Muscle of leg (tissue), 3 donors: ENCODE measurements at regions not wholly inside any gene's neighbourhood (a gene's known extent, or its start where the extent isn't known, plus 50 kb on each side); places are given as distances from the start of the nearest gene placed in this dataset.

Experiments used
- DNase-seq: peaks from one replicate; pipeline ENCODE4 v3.0.0; 2013
- H3K27ac ChIP-seq: one replicate; pipeline ENCODE4 v1.5.1; 2013; ENCODE audit warnings: mild to moderate bottlenecking, low read length, control low read depth
- H3K27me3 ChIP-seq: one replicate; pipeline ENCODE4 v1.6.1; 2013; ENCODE audit warnings: low read length; ENCODE audit not compliant: control insufficient read depth, insufficient read depth
- H3K36me3 ChIP-seq: one replicate; pipeline ENCODE4 v1.6.1; 2013; ENCODE audit warnings: low read length; ENCODE audit not compliant: control insufficient read depth, insufficient read depth
- H3K4me1 ChIP-seq: one replicate; pipeline ENCODE4 v1.6.1; 2013; ENCODE audit warnings: low read length; ENCODE audit not compliant: control insufficient read depth, insufficient read depth
- H3K4me3 ChIP-seq: one replicate; pipeline ENCODE4 v1.5.1; 2013; ENCODE audit warnings: low read length, control low read depth
- H3K9me3 ChIP-seq: replicated peaks from 2 replicates; pipeline ENCODE4 v1.6.1; 2013; ENCODE audit warnings: low read depth, low read length; ENCODE audit not compliant: control insufficient read depth
- WGBS: methylation state at CpG from one replicate; pipeline ENCODE4 v1.1.5; 2013; ENCODE audit warnings: missing lambda C conversion rate; ENCODE audit not compliant: insufficient coverage; 5-methylcytosine and 5-hydroxymethylcytosine counted together

DNA sequence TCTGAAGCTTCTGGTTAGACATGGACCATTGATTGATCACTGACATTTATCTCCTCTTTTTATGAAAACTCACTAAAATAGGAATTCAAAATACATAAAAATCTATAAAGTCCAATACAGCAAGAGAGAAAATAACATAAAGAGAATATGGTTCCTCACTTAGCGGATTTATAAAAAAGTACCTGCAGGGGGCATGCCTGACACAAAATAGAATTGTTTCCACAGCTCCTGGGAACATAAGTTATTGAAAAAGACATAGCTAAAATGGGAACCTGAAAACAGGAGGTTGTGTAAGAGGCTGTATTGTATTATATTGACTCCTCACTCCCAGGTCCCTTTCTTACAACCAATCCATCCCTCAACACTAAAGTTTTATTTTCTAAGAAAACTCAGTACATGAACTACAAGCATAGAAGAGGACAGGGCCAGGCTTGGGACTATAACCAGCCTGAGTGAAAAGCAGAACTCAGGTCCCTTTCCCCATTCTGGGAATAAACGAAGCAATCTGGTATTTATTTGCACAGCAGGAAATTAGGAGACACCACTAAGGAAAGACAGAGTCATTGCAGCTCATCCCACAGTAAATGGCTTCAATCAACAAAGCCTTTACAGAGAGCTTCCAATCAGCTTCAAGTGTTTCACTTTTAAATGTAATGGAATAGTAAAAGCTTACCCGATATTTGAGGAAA is 121.1 kb upstream of the NDST4 start:
- no peak overlapping the region for H3K4me3 ChIP-seq
- 0% methylated on average over 1 of the region's 3 CpGs for WGBS
- H3K36me3 ChIP-seq: no peaks in the 10 kb centered on the region
- no peak overlapping the region for H3K27ac ChIP-seq
- peak; percentile 20 for DNase-seq
- no peaks in the 10 kb centered on the region for H3K9me3 ChIP-seq
- H3K4me1 ChIP-seq: no peaks in the 10 kb centered on the region
- no peaks in the 10 kb centered on the region for H3K27me3 ChIP-seq

GRCh38 chr4:115233600-115233999 is 120.2 kb upstream of the NDST4 start:
- no peaks in the 10 kb centered on the region for H3K9me3 ChIP-seq
- no peaks in the 10 kb centered on the region for H3K4me1 ChIP-seq

DNA sequence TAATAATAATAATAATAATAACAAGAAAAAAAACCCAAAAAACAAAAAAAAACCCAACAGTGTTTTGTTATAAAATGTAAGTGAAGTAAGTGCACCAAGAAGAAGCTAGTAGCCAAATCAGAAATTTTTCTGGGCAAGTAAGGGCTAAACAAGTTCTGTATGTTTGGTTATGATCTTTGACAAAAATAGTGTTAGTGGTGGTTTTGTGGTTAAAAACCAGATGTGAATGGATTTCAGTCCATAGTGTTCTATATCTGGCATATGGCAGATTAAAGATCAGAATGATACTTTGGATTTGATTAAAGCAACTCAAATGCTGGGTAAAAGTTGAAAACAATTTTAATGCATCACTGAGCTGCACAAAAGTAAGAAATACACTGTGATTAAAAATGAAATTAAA is 116.5 kb upstream of the NDST4 start:
- Histone ChIP-seq H3K36me3 (no peaks in the 10 kb centered on the region), H3K9me3 (no peaks in the 10 kb centered on the region), H3K4me1 (no peaks in the 10 kb centered on the region), H3K4me3 (no peak overlapping the region), H3K27ac (no peak overlapping the region), H3K27me3 (no peaks in the 10 kb centered on the region)
- DNase-seq: no peak

More at GRCh38 chr4:115233600-115233999, 120.2 kb upstream of the NDST4 start:
- no peaks in the 10 kb centered on the region for H3K36me3 ChIP-seq
- no peak overlapping the region for H3K4me3 ChIP-seq
- DNase-seq: no peak
- no CpG with 5 or more reads among the region's 2 CpGs for WGBS
- no peaks in the 10 kb centered on the region for H3K27me3 ChIP-seq
- no peak overlapping the region for H3K27ac ChIP-seq

DNA sequence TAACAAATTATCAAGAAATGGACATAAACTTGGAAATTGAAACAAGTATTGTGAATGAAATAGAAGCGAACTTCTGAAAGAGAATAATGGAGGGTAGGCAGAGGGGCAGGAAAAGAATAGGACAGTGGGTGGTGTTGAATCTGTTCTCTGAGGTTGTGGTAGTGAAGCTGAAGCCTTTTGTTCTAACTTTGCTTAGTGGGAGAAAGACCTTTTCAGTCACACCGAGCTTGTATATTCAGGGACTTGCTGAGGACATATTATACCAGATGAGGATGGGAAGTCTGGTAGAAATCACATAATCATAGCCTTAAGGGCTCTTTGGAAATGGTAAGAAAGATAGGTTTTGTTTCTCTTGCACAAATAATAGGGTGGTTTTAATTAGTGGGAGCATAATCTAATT is 115.4 kb upstream of the NDST4 start:
- H3K36me3 ChIP-seq: no peaks in the 10 kb centered on the region
- no peak overlapping the region for H3K4me3 ChIP-seq
- no peaks in the 10 kb centered on the region for H3K4me1 ChIP-seq
- H3K27me3 ChIP-seq: no peaks in the 10 kb centered on the region
- H3K27ac ChIP-seq: no peak overlapping the region
- no peak for DNase-seq
- no peaks in the 10 kb centered on the region for H3K9me3 ChIP-seq
- 91% methylated on average over 1 of the region's 2 CpGs for WGBS

GRCh38 chr4:115222061-115222460 is 108.6 kb upstream of the NDST4 start:
- no peaks in the 10 kb centered on the region for H3K27me3 ChIP-seq

GRCh38 chr4:115219862-115220261 is 106.4 kb upstream of the NDST4 start:
- Histone ChIP-seq H3K9me3 (no peaks in the 10 kb centered on the region), H3K27ac (no peak overlapping the region), H3K4me1 (no peaks in the 10 kb centered on the region), H3K27me3 (no peaks in the 10 kb centered on the region), H3K4me3 (no peak overlapping the region), H3K36me3 (no peaks in the 10 kb centered on the region)
- 100% methylated on average over 1 of the region's 1 CpG for WGBS
- DNase-seq: no peak

More at GRCh38 chr4:115222061-115222460, 108.6 kb upstream of the NDST4 start:
- Histone ChIP-seq H3K36me3 (no peaks in the 10 kb centered on the region), H3K27ac (no peak overlapping the region), H3K9me3 (no peaks in the 10 kb centered on the region), H3K4me3 (no peak overlapping the region), H3K4me1 (no peaks in the 10 kb centered on the region)
- WGBS: no CpG with 5 or more reads among the region's 4 CpGs
- no peak for DNase-seq

DNA sequence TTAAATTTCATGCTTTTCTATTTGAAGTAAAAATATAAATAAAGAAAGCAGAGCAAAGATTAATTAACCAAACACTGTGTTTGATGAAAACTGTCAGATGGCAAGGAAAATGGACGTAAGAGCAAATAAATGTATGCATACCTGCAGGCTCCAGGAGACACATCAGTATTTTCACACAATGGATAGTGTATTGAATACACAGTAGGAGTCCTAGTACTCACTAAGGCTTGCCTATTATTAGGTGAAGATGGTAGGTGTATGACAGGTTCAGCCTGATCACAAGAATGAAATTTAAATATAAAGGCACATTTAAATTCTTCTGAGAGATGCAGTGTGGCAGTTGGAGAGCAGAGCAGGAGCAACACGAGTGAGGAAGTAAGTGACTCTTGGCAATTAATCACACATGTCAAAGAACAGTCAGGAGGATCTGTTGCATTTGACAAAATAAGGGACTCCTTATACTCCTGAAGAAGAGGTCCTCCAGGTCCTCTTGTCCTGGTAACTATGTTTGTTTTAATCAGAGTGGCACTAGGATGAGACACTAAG is 106.0 kb upstream of the NDST4 start:
- no CpG with 5 or more reads among the region's 2 CpGs for WGBS
- Histone ChIP-seq H3K4me1 (no peaks in the 10 kb centered on the region), H3K27me3 (no peaks in the 10 kb centered on the region), H3K4me3 (no peak overlapping the region), H3K9me3 (no peaks in the 10 kb centered on the region), H3K36me3 (no peaks in the 10 kb centered on the region), H3K27ac (no peak overlapping the region)
- no peak for DNase-seq

- no CpG with 5 or more reads among the region's 3 CpGs for WGBS
- Histone ChIP-seq H3K9me3 (no peaks in the 10 kb centered on the region), H3K36me3 (no peaks in the 10 kb centered on the region), H3K4me1 (no peaks in the 10 kb centered on the region), H3K27me3 (no peaks in the 10 kb centered on the region), H3K4me3 (no peak overlapping the region), H3K27ac (no peak overlapping the region)
- DNase-seq: no peak
Measured at GRCh38 chr4:115215935-115216334, 102.5 kb upstream of the NDST4 start.

- no peak overlapping the region for H3K4me3 ChIP-seq
- H3K27ac ChIP-seq: no peak overlapping the region
- DNase-seq: no peak
- no CpG with 5 or more reads among the region's 3 CpGs for WGBS
- no peaks in the 10 kb centered on the region for H3K36me3 ChIP-seq
- no peaks in the 10 kb centered on the region for H3K27me3 ChIP-seq
- H3K4me1 ChIP-seq: no peaks in the 10 kb centered on the region
- no peaks in the 10 kb centered on the region for H3K9me3 ChIP-seq
Measured at GRCh38 chr4:115213716-115214115, 100.3 kb upstream of the NDST4 start.

- no peaks in the 10 kb centered on the region for H3K27me3 ChIP-seq
- no peaks in the 10 kb centered on the region for H3K9me3 ChIP-seq
- no peak overlapping the region for H3K4me3 ChIP-seq
- no peak overlapping the region for H3K27ac ChIP-seq
- 37% methylated on average over 3 of the region's 3 CpGs for WGBS
- H3K36me3 ChIP-seq: no peaks in the 10 kb centered on the region
- H3K4me1 ChIP-seq: no peaks in the 10 kb centered on the region
- no peak for DNase-seq
Measured at GRCh38 chr4:115201042-115201330, 87.6 kb upstream of the NDST4 start.
